ENCODE measurements at regions not wholly inside any gene's neighbourhood (a gene's known extent, or its start where the extent isn't known, plus 50 kb on each side); places are given as distances from the start of the nearest gene placed in this dataset.

- DNase-seq: peak in 1 of 2 donors; percentile 3
These were observed 60.3 kb downstream of the DACT1 start for GRCh38 chr14:58697930-58698642.

GRCh38 chr14:58699681-58700205 lies 62.0 kb downstream of the DACT1 start:
- no peak for DNase-seq

GRCh38 chr14:58701156-58701555 lies 63.4 kb downstream of the DACT1 start:
- no peak for DNase-seq

GRCh38 chr14:58701604-58702003 lies 63.8 kb downstream of the DACT1 start:
- DNase-seq: no peak

GRCh38 chr14:58702441-58703160 lies 64.8 kb downstream of the DACT1 start:
- DNase-seq: no peak

GRCh38 chr14:58703161-58703506 lies 65.4 kb downstream of the DACT1 start:
- no peak for DNase-seq

- DNase-seq: no peak
These were observed 67.3 kb downstream of the DACT1 start for GRCh38 chr14:58705066-58705465.

GRCh38 chr14:58707949-58708348 lies 70.2 kb downstream of the DACT1 start:
- no peak for DNase-seq

GRCh38 chr14:58709949-58710348 lies 72.2 kb downstream of the DACT1 start:
- DNase-seq: no peak

GRCh38 chr14:58711382-58711781 lies 73.6 kb downstream of the DACT1 start:
- DNase-seq: no peak

GRCh38 chr14:58712357-58712756 lies 74.6 kb downstream of the DACT1 start:
- no peak for DNase-seq

- no peak for DNase-seq
These were observed 75.9 kb downstream of the DACT1 start for GRCh38 chr14:58713677-58714076.

GRCh38 chr14:58716706-58717105 lies 78.9 kb downstream of the DACT1 start:
- no peak for DNase-seq

- DNase-seq: no peak
These were observed 79.4 kb downstream of the DACT1 start for GRCh38 chr14:58717211-58717610.

GRCh38 chr14:58717813-58718212 lies 80.1 kb downstream of the DACT1 start:
- DNase-seq: no peak

- DNase-seq: no peak
These were observed 80.8 kb downstream of the DACT1 start for GRCh38 chr14:58718226-58719205.

- DNase-seq: no peak
These were observed 84.0 kb downstream of the DACT1 start for GRCh38 chr14:58721723-58722122.

GRCh38 chr14:58722441-58722840 lies 84.7 kb downstream of the DACT1 start:
- no peak for DNase-seq

- no peak for DNase-seq
These were observed 86.4 kb downstream of the DACT1 start for GRCh38 chr14:58724206-58724605.

GRCh38 chr14:58724702-58725101 lies 86.9 kb downstream of the DACT1 start:
- no peak for DNase-seq

- no peak for DNase-seq
These were observed 87.5 kb downstream of the DACT1 start for GRCh38 chr14:58725226-58725625.

GRCh38 chr14:58725871-58726270 lies 88.1 kb downstream of the DACT1 start:
- no peak for DNase-seq

Data from hippocampal formation (tissue), 2 donors.